ENCODE measurements at regions not wholly inside any gene's neighbourhood (a gene's known extent, or its start where the extent isn't known, plus 50 kb on each side); places are given as distances from the start of the nearest gene placed in this dataset.

- Histone ChIP-seq H3K27me3 (ENCODE audit: control insufficient read depth in 2 of 2, insufficient read depth in 2 of 2, low read length in 2 of 2) (peaks cover 0 to 7% of the 10 kb centered on the region in 2 experiments), H3K4me3 (replicated peaks in 1 of 3; ENCODE audit: insufficient read depth in 1 of 3, low read depth in 1 of 3, low read length in 3 of 3) (no peak overlapping the region), H4K20me1 (replicated peaks; ENCODE audit: control insufficient read depth, extremely low read depth, insufficient read depth, low read length) (no peaks in the 10 kb centered on the region), H3K4me1 (ENCODE audit: control insufficient read depth, extremely low read depth, insufficient read depth, low read length) (no peaks in the 10 kb centered on the region), H3K9me3 (replicated peaks; ENCODE audit: control insufficient read depth, insufficient read depth, low read length) (no peaks in the 10 kb centered on the region), H3K36me3 (ENCODE audit: control insufficient read depth in 2 of 2, extremely low read depth in 1 of 2, insufficient read depth in 2 of 2, low read length in 2 of 2) (no peaks in the 10 kb centered on the region), H3K27ac (ENCODE audit: insufficient read depth, low read depth, low read length) (no peak overlapping the region), H3K9ac (replicated peaks; ENCODE audit: extremely low read depth, insufficient read depth, low read length) (no peak overlapping the region), H3K4me2 (ENCODE audit: insufficient read depth, low read length) (no peak overlapping the region), H2AFZ (ENCODE audit: low read depth, low read length) (no peak overlapping the region), H3K9me1 (replicated peaks; ENCODE audit: control insufficient read depth, extremely low read depth, insufficient read depth, low read length) (no peaks in the 10 kb centered on the region), H3K79me2 (ENCODE audit: control insufficient read depth, insufficient read depth, low read length) (no peaks in the 10 kb centered on the region)
- TF ChIP-seq JUN (IDR thresholded peaks at IDR 0.05; ENCODE audit: borderline replicate concordance, insufficient read depth, insufficient read length, low read depth) (no peak), POLR2AphosphoS5 (IDR thresholded peaks at IDR 0.05; ENCODE audit: insufficient read depth, low read depth, low read length) (no peak), MAX (IDR thresholded peaks at IDR 0.05; ENCODE audit: insufficient read depth, insufficient read length) (no peak), POLR2A (IDR thresholded peaks at IDR 0.05; ENCODE audit: low read depth, low read length) (no peak), EZH2 (IDR thresholded peaks at IDR 0.05; ENCODE audit: borderline replicate concordance, low read depth, low read length, severe bottlenecking) (no peak), GATA2 (IDR thresholded peaks at IDR 0.05; ENCODE audit: insufficient read depth, insufficient read length, low read depth, low read length) (no peak), MYC (IDR thresholded peaks at IDR 0.05; ENCODE audit: low read depth, low read length) (no peak), CTCF (IDR thresholded peaks at IDR 0.05; ENCODE audit: extremely low read depth in 1 of 2, insufficient read depth in 1 of 2, low read depth in 1 of 2, low read length in 2 of 2) (no peak), FOS (IDR thresholded peaks at IDR 0.05; ENCODE audit: borderline replicate concordance, insufficient read depth, low read length) (no peak)
- ChIA-PET POLR2A (no interaction called here), CTCF (no interaction called here)
- intact Hi-C loops (cut with micrococcal nuclease) (no loop called here), dilution Hi-C loops (cut with MboI; ENCODE audit: extremely low pct_ligation_motif_present, low sequenced_read_pairs) (no loop called here)
- no TSS peak for BruUV-seq (replicated peaks)
- no peak for DNase-seq (ENCODE audit: low read depth, low spot score)
- no peak for FAIRE-seq
These were observed 152.4 kb upstream of the MDFIC2 start for GRCh38 chr3:70464876-70465275.

Data from endothelial cell of umbilical vein (primary cell).